HG02588 (cell line): ENCODE measurements at regions not wholly inside any gene's neighbourhood (a gene's known extent, or its start where the extent isn't known, plus 50 kb on each side); places are given as distances from the start of the nearest gene placed in this dataset.

Experiments used
- ATAC-seq: cut with Tn5 transposase; IDR thresholded peaks from one replicate; pipeline ENCODE4 v1.9.1; 2021; ENCODE audit warnings: mild to moderate bottlenecking, moderate library complexity; ENCODE audit not compliant: unreplicated experiment

DNA sequence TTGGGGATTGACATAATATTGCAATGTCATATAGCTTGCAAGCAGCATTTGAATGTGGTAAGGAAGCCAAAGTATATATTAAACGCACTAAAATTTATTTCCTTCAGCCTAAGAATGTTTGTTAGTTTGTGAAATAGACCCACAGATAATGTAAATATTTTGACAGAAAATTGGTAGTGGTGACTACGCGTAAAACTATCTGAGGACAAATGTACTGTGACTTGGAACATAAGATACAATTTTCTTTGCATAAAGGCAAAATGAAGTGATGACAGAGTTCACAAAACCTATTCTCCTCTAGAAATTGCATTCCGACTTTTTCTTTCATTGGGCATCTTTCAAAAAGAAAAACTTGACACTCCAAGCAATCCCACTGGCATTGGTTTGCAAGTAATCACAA, 411.1 kb upstream of the LRATD1 start:
- no peak for ATAC-seq

DNA sequence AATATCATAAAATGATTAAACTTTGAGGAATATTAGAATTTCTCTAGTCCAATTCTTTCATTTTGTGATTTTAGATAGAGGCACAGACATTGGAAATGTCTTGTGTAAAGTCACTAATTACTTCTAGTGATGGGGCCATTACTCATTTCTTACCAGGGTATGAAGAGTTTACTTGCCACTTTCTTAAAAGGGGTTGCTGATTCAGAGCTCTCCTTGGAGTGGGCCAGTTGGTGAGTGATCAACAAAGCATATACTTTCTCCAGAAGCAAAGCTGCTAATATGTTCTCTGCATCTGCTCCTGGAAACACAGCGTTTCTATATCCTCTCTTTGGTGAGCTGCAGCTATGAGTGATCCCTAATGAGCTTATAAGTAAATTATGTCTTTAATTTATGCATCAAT, 408.9 kb upstream of the LRATD1 start:
- ATAC-seq: no peak

DNA sequence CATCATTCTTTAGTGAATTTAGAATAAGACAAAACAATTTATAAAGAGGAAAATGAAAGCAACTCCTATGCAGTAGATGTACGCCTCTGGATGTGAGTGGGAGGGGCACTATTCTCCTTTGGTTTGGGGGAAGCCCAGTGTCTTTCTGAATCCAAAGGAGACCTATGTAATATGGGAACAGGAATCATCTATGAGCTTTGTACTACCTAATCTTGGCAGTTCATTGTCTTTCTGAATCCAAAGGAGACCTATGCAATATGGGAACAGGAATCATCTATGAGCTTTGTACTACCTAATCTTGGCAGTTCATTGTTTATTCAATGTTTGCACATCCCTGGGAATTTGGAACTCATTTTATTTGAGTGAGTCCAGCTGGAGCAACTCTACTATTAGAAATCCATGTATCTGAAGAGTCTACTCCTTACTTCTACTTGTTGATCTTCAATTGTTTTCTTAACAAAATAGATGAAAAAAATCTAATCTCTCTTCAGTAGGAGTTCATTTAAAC, 401.1 kb upstream of the LRATD1 start:
- ATAC-seq: no peak

DNA sequence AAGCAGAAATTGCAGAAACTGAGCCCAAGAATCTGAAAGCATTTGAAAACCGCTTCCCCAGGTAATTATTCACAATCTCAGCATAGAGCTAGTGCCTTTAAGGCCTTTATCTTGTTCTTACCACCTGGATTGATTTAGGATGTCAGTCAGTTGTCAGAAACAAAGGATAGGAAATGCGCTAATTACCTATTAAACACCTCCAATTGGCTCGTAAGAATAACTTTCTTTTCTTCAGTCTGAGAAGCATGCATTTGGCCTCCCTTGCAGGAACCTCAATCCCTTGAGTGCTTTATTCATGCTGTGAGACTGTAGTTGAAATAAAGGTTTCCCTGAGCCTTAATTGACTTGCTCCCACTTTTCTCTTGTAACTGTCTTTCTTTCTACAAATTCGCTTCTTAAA, 400.3 kb upstream of the LRATD1 start:
- no peak for ATAC-seq

DNA sequence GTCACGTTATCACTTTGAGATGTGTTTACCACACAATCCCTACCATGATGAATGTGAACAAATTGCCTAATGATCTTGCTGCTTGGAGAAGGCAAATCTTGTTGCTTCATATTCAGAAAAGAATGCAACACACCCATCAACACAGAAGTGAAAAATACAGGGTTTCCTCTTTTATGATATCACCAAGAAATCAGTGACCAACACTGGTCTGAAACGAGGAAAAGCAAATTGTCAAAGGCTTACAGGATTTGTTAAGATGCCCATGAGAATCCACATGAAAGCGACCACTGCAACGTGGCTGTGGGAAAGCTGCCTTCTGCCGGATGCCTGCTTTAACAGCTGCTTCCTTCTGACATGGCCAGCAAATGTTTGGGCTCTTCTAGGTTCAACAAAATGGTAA, 397.6 kb upstream of the LRATD1 start:
- ATAC-seq: no peak

DNA sequence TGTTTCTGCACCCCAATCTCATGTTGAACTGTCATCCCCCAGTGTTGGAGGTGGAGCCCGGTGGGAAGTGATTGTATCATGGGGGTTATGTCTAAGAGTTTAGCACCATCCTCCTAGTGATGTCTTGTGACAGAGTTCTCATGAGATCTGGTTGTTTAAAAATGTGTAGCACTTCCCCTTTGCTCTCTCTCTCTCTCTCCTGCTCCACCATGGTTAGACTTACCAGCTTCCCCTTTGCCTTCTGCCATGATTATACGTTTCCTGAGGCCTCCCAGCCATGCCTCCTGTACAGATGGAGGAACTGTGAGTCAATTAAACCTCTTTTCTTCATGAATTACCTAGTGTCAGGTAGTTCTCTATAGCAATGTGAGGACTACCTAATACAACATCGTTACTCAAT, 396.9 kb upstream of the LRATD1 start:
- ATAC-seq: no peak

DNA sequence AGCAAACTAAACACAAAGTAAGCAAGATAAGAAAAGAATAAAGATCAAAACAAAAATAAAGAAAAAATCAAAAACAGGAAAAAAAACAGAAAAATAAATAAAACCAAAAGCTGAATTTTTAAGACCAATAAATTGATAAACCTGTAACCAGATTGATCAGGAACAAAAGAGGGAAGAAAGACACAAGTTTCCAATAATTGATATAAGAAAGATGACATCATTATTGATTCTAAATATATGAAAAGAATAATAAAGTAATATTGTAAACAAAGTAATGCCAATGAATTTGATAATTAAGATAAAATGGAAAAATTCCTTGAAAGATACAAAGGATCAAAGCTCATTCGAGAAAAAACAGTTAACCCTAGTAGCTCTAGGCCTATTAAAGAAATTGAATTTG, 394.6 kb upstream of the LRATD1 start:
- ATAC-seq: no peak

DNA sequence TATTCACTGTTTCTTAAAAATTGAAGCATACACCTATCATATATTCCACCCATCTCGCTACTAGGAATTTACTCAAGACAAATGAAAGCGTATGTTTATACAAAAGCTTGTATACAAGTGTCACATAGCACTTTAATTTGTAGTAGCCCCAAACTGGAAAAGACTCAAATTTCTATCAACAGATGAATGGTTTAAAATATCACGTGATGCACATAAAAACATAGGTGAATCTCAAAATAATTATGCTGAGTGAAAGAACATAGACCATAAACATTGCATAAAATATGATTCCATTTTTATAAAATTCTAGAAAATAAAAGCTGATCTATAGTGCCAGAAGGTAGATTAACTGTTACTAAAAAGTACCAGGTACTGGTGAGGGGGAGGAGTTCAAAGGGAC, 392.9 kb upstream of the LRATD1 start:
- ATAC-seq: no peak

DNA sequence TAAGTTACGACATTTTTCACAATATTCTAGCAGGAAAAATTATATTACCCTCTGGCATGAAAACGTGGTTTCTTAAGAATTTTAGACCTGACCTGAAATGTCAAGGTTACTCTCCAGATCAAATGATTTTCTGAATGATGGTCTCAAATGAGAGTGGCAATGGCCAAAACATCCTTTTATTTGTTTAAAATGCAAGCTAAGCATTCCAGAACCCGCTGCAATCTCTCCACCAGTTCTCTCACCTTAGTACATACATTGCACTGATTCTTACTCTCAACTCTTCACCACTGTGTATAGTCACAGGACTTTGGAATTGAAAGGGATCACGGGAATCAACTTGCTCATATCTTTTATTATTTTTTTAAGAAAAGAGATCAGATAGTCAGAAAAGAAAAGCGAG, 391.6 kb upstream of the LRATD1 start:
- ATAC-seq: no peak

DNA sequence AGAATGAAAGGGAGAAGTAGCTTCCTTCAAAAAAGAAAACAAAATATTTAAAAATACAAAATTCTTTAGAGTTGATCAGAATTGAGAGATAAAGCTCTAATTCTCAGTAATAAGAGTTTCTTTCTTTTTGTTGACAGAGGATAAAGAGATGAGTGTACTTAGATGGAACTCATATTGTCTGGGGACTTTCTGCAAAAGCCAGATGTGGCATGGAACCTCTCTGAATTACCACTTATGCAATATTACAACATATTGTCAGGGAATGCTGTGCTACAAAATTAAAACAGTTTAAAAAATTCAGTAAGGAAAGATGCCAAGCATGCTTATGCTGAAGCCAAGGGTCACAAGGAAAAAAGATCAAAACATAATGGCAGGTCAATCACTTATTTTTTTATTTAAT, 386.6 kb upstream of the LRATD1 start:
- ATAC-seq: no peak

DNA sequence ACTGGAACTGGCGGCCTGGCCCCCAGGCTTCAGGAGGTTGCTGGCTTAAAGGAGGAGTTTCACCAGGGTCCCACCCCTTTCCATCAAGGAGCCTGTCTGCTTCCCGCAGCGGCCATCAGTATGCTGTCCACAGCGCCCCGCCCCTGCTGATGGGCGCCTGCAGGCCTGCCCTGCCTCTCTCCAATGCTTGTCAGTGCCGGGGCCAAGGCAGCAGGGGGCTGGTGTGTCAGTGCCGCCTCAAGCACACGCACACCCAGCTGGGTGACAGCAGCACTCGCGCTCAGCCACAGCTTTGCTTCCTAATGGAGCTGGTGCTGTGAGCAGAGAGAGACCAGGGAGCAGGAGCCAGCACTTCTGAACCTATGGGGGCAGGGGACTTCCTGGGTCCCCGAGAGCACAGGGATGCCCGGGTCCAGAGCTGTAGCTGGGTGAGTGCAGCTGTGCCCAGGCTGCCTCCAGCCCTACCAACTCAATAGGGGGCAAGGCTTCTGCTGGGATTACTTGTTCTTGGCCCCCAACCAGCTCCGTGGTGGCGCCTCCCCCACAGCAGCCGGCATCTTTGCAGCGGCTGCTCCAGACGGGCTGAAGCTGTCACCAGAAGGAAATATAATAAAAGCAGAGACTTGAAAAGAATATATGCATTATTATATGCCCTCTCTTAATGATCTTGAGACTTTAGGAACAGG, 377.2 kb upstream of the LRATD1 start:
- no peak for ATAC-seq

DNA sequence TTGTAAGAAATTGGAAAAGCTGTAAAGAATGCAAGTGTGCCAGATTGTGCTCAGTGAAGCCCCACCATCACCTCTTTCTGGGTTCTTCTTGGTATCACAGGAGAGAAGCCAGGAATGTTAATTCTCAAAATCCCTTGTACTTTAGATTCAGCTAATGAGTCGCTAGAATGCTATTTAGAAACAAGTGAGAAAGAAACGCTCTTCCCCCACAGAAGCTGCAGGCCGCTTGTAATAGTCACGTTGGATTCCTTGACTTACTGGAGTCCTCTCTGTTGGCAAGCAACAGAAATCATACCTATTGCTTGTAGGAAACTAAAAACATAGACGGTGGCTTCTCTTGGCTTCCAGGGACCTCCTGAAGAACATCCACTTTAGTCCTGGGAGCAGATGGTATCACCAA, 375.6 kb upstream of the LRATD1 start:
- no peak for ATAC-seq

DNA sequence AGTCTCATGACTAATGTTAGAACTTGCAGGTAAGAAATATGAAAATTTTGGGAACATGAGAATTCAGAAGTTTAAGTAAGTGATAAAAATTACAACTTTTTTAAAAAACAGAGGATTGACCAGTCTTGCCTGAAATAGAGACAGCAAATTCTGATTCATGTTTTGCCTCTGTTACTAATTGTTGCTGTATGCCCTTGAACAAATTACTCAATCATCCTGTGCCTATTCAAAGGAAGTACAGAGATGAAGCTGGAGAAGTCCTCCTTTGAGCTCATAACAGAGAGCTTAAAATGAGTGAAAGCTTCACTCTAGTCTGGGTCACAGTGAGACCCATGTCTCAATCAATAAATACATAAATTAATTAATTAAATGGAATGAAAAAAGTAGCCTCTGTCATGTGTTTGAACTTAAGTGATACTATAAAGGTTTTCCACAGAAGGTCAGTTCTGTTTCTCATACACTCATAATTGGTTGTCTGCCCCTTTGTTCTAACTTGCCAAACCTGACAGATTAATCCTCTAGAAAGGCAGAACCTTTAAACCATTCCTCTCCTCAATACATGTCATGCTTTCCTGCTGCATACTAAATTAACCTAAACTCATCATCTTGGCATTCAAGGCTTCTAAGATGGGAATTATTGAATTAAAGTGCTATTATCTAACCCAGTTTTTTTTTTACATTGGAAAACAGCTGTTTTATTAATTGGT, 374.6 kb upstream of the LRATD1 start:
- ATAC-seq: no peak

DNA sequence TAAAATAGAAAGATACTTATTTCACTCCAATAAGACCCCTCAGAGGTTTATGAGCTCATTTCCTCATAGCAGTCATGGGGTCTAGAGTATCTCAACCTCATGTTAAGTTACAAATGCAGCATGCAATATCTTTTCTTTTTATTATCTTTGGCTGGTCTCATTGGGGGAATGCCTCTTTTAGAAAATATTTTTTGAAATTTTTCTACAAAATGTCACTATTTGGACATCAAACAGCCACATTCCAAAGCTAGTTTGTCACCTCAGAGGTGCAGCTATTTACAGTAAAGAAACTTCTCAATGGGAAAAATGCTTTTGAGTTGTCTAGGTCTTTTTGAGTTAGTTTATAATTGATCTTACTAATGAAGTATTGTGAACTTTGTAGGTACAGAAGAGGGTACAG, 370.7 kb upstream of the LRATD1 start:
- no peak for ATAC-seq

DNA sequence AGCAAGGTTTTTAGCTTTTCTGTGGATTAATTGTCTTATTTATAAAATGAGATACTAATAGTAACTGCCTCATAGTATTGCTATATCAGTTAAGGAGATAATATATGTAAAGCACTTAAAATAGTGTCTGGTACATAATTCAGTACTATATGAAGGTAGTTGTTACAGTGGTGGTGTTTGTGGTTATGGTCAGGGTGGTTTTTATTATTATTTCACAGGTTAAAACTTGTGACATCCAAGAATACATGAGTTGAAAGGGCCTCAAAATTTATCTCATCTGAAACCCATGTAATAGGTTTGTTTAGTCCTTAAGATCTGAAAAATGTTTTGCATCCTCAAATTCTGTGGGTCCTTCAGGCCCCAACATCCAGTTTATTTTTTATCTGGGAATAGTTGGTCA, 369.5 kb upstream of the LRATD1 start:
- ATAC-seq: no peak

DNA sequence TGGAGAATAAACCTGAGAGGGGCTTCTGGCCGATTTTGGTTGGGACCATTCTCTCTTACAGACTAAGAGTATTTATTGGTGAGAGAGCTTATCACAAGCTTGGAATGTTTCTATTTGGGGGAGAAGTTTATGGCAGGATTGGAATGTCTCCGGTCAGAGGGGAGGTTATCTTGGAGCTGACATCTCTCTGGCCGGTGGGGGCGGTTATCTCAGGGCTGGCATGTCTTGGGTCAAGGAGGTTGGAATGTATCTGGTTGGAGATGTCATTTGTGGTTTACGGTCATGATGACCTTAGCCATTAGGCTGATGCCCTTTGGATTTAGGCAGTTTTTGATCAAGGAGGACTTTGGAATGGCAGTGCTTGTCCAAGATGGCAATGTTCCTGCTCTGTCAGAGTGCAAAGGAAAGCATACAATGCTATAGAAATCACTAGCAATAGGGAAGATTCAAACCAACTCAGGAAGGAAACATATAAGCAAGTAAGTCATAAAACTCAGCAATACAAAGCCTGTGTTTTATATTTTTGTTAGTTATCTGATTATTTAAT, 362.4 kb upstream of the LRATD1 start:
- ATAC-seq: no peak

DNA sequence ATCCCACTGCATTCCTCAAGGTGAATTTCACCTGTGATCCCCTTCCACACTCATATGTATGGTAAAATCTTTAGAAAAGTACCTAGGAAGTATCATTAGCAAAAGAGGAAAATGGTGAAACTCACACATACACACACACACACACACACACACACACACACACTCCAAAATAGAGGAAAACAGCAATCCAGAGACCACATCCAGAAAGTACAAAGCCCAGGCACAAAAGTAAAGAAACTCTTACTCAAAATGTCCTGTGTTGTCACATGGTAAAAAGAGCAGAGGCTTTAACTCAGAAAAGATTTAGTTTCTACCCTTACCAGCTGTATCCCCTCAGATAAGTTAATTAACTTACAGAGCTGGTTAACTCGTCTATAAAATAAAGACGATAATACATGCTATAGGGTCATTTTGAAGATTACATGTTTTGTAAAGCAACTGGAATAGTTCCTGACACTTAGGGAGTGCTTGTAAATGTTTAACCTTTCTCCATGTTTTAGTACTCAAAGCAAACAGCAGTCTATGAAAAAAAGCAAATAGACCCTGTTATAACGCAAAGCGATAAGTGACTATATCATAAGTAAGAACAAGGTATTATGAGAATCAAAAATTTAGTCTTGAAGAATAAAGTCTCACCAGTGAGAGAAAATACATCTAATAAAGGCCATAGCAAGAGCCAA, 360.0 kb upstream of the LRATD1 start:
- no peak for ATAC-seq

DNA sequence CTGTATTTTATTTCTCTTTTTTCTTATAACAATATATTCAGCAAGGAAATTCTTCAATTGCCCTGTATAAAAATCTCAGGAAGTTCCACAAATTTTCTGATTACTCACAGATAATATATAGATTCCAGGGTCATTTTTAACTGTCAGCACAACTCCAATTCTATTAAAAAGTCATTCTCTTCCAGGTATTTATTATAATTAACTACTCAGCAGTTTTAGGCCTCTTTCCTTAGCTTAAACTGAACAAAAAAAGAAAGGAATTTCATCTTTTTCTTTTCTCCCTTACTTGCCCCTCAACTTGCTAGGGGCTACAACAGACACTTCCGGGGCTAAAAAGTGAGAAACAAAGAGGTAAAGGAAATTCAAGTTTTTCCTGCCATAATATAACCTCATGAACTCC, 358.9 kb upstream of the LRATD1 start:
- no peak for ATAC-seq

DNA sequence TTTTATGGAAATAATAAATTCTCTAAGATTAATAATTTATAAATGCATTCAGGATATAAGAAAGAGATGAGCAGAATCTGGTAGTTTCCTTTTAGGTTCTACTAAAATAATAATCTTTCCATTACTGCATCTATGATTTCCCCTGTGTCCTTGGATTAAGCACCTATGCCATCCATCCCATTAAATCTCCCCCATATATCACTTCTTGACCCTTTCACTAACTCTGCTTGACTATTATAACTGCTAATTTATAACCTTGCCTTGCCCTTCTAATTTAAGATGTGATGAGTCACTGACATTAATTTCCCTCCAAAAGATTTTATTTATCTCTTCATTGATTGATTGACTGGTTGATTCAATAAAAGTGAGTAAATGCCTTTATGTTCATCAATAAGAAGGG, 348.3 kb upstream of the LRATD1 start:
- ATAC-seq: no peak

DNA sequence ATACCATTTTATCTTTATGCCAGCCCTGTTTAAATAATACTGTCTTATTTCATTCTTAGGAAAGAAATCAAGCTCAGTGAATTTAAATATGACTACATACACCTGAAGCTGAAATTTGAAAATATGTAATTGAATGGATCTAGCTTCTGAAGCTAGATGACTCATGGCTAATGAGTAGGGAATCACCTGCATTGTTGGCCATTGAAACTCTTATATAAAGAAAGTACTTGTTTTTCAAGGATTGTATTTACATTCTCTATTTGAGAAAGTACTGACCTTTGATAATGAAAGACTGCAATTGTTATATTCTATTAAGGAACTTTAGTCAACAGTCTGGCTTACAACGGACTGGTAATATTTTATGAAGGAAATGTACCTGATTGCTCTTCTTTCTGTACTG, 346.7 kb upstream of the LRATD1 start:
- ATAC-seq: no peak

DNA sequence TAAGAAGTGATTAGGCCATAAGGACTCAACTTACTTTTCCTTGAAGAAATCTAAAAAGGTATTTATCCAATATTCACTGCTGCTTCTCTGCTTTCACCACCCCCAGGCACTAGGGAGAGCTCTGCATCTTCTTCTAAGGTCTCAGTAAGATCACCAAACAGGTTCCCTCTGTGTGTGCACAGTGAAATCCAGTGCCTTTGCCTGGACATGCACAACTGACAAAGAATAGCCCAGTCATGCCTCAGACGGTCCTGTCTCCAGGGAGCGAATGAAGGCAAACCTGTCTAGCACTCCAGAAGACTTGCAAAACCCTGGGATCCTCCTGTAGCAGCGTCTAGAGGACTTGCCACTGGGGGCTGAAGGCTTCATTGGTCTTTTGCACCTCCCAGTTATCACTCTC, 344.5 kb upstream of the LRATD1 start:
- ATAC-seq: no peak

DNA sequence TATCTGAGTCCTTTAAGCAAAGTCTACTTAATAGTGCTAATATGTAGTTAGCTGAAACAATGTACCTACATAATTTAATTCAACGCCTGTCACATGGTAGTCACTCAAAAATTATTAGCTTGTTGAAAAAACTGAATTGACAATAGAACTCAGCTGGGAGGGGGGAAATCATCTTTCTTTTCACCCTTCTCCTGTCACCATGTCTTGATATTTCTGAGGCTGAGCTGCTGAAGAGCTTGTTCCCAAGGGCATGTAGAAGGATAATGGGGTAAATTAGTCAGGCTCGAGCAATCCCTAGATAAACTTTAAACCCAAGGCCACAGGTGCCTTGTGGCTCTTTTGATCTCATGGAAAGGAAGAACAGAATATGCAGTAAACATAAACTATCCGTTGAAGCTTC, 339.6 kb upstream of the LRATD1 start:
- no peak for ATAC-seq
